HG03565 (cell line): ENCODE measurements at regions not wholly inside any gene's neighbourhood (a gene's known extent, or its start where the extent isn't known, plus 50 kb on each side); places are given as distances from the start of the nearest gene placed in this dataset.

Experiments
- ATAC-seq: cut with Tn5 transposase; IDR thresholded peaks from one replicate; pipeline ENCODE4 v1.9.1; 2021; ENCODE audit warnings: mild to moderate bottlenecking, moderate library complexity; ENCODE audit not compliant: unreplicated experiment

DNA sequence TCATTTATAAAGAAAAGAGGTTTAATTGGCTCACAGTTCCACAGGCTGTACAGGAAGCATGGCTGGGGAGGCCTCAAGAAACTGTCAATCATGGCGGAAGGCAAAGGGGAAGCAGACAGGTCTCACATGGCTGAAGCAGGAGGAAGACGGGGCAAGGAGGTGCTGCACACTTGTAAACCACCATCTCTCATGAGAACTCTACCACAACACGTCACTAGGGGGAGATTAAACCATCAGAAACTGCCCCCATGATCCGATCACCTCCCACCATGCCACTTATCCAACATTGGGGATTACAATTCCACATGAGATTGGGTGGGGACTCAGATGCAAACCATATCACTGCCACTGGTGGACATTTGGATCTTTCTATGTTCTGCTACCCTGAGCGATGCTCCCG is 351.4 kb downstream of the NPHP4 start:
- no peak for ATAC-seq

DNA sequence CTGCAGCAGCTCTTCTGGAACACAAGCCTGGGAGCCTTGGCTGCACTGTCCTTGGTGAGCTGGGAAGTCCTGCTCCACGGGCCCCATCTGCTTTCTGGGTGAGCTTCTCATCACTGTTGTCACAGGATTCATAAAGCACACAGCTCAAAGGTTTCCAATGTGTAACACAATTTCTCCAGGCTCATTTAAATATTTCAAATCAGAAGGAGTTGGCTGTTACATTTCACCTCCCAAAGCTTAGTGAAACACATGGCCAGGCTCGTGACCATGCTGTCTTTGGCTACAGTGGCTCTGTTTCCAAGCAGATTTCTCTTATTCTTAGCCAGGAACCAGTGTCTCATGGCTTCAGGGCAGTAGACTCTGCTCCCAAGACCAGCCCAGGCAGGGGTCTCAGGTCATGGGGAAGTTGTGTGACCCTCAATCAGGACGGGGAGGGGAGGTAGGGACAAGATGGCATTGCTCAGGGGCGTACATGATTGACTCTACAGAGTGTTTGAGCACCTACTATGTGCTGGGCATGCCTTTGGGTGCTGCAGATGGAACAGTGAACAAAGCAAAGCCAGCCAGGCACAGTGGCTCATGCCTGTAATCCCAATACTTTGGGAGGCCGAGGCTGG is 353.0 kb downstream of the NPHP4 start:
- no peak for ATAC-seq

DNA sequence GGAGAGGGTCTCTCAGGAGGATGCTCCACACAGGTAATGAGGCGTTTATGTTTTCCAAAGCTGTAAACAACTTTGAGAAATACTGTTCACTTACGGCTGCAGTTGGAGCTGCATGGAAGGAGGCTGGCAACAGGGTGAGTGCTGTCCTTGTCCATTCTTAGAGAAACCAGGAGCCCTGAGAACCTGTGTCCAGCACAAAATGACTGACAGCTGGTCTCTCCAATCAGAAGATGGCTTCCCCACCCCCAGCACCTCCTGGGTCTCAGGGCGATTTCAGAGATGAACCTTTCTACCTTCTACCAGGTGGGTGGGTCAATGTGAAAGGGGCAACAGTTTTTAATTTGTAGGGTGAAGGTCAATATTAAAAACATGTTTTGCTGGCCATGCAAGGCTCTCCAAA is 353.6 kb downstream of the NPHP4 start:
- no peak for ATAC-seq

DNA sequence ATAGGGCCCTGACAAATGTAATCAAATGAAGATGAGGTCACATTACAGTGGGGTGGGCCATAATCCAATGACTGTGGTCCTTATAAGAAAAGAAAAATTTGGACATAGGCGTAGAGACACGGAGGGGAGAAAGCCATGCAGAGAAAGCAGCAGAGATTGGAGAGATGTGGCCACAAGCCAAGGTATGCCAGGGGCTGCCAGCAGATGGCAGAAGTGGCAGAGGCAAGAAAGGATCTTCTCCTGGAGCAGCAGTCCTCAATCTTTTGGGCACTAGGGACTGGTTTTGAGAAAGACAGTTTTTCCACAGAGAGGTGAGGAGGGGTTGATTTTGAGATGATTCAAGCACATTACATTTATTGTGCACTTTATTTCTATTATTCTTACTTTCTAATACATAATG is 355.1 kb downstream of the NPHP4 start:
- ATAC-seq = no peak

DNA sequence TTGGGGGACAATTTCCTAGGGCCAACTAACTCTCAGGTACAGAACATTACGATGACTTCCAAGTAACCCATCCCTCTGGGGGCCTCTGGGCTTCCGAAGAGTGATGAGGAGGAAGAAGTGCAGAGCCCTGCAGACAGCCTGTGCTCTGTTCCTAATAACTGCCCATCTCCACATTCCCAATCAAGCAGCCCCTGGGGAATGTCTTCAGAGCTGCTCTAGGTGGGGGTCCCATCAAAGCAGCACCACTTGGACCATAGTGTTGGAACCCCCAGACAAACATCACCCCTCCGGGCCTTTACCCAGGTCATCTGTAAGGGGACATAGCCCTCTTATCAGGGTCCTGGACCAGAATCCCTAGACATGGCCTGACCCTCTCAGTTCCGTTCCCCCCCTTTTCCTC is 357.3 kb downstream of the NPHP4 start:
- ATAC-seq = no peak

DNA sequence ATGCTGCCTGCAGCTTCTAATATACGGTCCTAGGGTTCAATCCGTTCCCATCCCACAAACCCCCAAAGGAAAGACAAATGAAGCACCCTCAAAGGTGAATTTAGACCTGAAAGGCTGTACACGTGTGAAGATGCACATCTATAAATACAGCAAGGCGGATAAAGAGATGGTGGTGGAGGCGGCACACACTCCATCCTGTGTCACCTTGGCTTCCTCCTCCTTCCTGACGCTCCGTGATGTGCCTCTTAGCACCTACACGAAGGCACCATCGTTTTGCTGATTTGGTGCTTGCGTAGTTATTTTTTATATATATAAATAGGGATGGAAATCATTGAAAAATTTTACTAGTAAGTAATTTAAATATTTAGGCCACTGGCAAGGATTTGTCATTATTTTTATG is 359.4 kb downstream of the NPHP4 start:
- ATAC-seq = no peak

DNA sequence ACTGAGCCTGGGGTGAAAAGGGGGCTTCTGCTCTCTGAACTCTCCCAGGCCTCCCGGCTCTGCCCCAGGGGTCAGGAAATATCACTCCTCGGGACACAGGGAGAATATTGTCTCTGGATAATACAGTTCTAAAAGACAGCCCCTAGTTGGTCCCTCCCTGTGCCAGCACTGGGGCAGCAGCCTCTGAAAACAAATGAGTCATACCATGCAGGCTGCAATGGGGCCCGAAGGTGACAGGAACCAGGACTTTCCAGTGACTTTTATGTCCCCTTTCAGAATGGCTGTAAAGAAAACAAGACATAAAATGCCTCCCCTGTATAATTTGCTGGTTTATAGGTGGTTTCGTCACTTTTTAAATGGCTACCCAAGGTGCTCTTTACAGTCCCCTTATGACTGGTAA is 360.0 kb downstream of the NPHP4 start:
- ATAC-seq = no peak

DNA sequence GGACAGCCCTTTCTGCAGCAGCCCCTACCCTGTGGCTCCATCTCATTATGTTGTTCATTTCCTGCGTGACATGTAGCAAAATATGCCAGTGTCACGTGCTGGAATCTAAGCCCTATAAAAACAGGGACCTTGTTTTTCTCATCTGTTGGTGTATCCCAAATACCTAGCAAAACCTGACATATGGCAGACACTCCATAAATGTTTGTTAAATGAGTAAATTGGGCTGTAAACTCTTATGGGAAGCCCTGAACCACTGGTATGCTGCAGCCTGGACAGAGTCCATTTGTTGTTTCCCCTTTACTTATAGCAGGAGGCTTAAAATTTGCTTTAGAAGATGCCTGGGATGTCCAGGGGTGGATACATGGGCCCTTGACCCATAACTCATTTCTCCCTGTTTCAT is 363.8 kb downstream of the NPHP4 start:
- no peak for ATAC-seq

DNA sequence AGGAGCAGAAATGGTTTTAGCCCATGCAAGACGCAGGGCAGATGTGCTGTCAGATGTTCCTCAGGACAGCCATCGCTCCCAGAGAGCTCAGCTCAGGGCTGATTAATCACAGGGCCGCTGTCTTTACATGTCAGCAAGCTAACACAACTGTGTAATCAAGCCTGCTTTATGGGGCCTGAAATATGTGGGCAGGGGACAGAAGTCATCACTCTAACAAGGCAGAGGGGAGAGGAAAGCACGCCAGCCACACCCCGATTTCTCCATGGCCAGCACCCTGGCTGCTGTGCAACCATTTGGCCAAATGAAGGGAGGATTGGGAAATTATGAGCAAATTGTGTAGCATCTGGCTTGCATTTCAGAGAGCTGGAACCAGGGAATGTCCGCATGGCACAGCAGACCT is 368.8 kb downstream of the NPHP4 start:
- ATAC-seq = no peak

DNA sequence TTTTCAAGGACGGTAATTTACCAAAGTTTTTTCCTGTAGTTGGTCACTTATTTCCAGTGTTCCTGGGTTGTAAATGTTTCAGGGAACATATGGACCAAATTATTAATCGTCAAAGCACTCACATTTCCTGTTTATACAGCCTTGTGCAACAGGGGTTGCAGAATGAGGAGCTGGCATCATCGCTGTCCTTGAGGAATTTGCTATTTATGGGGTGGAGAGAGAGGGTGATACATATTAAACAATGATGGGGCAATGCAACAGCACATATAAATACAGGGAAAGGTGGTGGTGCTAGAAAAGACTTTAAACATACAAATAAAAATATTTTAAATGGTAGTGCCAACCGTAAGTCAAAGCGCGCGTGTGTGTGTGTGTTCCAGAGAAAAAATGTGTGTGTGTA is 369.8 kb downstream of the NPHP4 start:
- ATAC-seq = no peak

DNA sequence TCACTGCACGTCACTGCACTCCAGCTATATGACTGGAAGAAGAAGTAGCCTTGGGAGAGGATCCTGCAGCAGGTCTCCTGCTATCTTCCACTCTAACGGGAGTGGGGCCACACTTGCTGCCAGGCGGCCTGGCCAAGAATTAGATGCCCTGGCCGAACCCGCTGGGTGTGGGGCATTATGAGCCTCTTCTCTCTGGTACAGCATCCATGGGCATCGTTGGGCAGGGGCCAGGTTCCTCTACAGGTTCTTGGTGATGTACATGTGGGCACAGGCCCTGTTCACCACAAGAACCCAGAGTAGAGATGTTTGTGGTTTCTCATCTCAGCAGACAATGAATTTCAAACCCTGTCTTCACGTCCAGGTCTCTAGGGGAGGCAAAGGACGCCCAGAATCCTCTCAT is 370.5 kb downstream of the NPHP4 start:
- no peak for ATAC-seq

DNA sequence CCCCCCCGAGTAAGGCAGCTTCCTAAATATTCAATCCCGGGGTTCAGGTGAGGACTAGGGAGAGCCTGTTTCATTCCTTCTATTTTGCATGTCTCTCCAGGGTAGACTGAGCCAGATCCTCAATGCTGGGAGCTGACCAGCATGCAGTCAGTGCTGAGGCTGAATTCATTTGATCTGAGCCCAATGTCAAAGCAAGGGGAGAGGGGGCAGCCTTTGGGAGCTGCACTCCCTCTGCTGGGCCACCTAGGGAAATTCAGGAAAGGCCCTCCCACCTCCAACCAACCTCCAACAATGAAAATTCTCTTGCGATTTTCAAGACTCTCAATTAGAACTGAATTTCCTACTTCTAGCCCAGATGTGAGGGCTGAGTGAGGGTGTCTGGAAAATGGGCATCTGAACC is 371.2 kb downstream of the NPHP4 start:
- no peak for ATAC-seq

DNA sequence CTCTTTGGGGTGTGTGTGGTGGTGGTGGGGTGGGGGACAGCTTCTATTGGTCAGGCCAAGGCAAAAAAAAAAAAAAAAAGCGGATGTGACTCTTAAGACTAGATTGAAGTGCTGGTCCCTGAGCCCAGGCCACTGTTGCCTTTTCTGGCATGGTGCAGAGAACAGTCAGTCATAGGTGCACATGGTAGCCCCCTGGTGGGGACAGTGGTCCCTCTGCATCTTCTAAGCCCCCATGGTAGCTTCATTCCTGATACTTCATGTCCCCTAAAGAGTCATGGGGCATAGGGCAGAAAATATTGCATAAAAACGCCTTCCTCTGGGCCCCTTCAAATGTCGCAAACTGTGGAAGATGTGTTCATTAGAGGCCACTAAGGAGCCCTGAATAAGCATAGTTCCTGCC is 371.8 kb downstream of the NPHP4 start:
- no peak for ATAC-seq

DNA sequence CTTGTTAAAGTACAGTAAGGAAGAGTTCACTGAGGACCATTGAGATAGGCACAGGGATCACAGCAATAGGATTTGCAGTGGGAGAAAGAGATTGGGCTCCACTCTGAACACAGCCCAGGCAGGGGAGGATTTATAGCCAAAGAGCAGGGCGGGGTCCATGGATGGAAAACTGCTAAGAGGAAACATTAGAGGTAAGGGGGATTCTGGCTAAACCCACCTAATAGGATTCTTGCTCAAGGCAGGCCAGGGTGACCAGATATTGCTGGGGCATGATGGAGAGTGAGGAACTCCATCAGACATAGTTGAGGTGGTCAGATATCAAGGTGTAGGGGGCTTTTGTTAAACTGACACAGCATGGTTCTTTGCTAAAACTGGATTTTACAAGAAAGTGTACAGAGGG is 372.8 kb downstream of the NPHP4 start:
- no peak for ATAC-seq

DNA sequence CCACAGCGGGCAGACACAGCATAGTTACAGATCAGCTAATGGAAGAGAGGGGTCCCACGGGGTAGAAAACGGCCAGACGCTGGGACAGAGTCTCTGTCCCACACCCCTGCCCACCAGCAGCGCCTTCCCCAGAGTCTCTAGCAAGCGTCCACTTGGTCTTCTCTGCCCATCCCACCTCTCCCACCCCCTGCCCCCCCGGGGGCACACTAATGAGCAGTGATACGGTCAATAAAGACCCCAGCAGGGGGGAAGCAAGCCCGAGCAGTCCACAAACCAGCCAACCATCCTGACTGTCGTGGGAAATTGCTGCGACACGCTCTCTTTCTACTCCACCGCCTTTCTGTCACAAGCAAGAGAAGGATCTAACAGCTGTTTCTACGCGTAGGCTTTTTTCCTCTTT is 374.7 kb downstream of the NPHP4 start:
- no peak for ATAC-seq

DNA sequence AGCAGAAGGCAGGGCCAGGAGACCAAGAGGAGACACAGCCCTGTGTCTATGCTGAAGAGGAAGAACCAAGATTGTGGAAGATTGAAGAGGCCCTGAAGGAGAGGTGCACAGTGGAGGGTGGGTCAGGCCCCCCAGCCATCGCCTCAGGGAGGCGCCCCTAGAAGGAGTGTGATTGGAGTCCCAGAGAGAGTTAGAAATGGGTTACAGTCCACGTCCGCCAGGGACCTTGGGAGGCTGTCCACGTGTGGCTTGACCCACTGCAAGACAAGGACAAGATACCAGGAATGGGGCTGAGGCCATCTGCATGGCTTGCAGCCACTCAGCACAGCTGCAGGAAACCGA is 375.1 kb downstream of the NPHP4 start:
- no peak for ATAC-seq

DNA sequence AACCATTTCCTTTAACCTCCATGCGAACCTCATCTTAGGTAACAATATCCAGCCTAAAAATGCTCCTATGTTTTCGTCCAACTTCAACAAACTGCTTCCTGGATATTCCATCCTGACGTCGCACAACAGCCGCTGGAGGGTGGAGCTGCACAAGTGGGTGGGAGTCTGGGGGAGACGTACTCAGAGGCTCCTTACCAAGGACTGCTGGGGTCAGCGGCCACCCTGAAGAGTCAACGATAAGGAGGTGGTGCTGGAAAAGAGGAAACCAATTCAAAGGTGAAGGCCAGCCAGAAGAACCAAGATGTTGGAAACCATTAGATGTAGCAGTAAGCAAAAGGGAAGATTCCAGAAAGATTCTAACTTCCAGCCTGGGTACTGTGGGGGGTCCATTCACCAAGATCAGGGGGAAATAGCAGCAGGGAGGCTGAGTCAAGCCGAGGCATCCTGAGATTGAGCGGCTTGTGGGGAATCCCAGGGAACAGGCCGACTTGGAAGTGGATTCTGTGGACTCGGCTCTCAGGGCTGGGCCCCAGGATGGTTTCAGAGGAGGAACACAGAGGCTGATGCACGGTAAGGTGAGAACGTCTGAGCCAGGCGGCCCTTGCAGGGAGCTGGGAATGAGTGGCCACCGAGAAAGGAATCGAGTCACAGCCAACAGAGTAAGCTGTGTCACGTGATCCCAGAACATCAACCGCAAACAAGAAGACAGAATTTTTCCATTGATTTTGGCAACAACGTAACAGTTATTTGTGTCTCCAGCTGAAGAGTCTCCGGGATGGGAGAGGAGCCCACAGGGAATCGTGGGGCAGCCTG is 375.7 kb downstream of the NPHP4 start:
- no peak for ATAC-seq

DNA sequence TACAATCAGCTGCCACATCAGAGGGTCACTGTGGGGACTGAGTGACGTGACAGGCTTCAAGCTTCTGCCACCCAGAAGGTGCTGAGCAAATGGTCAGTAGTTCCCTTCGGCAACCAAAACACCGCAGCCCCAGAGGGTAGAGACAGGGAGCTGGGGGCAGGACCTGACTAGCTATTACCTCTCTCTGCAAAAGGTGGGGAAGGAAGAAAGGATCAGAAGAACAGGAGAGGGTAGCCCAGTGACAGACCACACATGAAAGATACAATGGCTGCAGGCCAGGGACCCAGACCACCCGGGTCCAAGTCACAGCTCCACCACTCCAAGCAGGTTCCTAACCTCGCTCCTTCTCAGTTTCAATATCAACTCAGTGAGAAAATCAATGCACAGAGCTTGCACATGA is 377.1 kb downstream of the NPHP4 start:
- ATAC-seq = no peak

DNA sequence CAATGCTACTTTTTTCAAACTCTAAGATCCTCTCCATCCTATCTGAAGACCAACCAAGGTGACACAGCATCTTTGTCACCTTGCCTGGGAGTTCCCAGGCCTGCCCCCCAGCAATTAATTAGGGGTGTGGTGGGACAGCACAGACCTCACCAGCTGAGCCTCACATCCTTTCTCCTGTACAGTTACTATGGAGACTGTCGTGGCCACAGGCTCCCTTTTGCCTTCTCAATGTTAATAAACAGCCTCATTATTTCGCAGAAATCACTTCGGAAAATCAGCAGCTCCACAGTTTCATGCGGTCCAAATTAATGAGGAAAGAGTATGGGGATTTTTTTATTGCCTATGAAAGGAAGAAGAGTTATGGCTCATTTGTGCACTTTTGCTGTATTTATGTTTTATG is 378.3 kb downstream of the NPHP4 start:
- ATAC-seq = no peak

DNA sequence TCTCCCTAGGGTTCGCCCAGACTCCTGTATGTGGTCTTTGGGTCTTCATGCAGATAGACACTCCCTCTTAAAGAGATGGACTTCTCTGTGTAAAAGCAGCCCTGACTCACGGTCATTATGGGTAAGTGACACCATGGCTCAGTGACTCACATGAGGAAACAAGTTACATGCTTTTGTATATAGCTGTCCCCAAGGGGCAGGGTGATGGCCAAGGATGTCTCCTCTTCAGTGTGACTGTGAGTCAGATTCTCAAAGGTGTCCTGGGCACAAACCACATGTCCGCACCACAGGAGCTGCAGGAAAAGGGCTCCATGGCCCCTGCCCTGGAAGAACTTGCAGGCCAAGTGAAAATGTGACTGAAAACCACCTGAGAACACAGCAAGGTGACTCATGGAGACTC is 380.4 kb downstream of the NPHP4 start:
- no peak for ATAC-seq

DNA sequence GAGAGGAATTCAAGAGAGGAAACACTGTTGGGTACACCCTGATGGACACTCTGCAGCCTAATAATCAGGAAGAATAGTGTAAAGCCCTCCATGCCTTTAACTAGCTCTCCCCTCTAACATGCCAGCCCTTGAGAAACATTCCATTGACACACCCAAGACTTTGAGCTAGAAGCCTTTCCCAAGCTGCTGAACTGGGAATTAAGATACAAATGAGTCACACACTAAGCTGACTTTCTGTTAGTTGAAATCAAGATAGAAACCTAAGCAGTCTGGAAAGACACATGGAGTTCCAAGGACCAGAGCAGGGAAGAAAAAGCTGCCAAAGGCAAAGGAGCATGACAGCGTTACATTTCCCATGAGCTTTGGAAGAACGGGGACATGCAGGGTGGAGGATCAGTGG is 380.8 kb downstream of the NPHP4 start:
- no peak for ATAC-seq

DNA sequence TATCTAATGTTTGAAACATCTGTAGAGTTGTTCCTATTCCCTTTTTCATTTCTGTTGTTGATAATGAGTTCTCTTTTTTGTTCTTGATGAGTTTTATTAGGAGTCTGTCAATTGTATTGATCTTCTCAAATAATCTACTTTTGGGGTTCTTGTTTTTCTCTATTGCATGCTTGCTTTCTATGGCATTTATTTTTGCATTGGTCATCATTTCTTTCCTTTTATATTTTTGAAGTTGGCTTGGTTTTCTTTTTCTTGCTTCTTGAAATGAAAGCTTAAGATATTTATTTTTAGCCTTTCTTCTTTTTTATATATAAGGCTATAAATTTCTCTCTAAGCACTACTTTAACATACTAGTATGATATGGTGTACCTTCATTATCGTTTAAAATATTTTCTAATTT is 381.8 kb downstream of the NPHP4 start:
- no peak for ATAC-seq
